ENCODE measurements at regions not wholly inside any gene's neighbourhood (a gene's known extent, or its start where the extent isn't known, plus 50 kb on each side); places are given as distances from the start of the nearest gene placed in this dataset.

- no peak overlapping the region for H3K4me2 ChIP-seq
- H2AFZ ChIP-seq: no peak overlapping the region
- no peak overlapping the region for H3K4me3 ChIP-seq
- no peaks in the 10 kb centered on the region for H3K27me3 ChIP-seq
- no peaks in the 10 kb centered on the region for H3K36me3 ChIP-seq (replicated peaks; ENCODE audit: insufficient read depth, low read depth)
- TF ChIP-seq EZH2 (IDR thresholded peaks at IDR 0.05; ENCODE audit: borderline replicate concordance) (no peak), EZH2phosphoT487 (IDR thresholded peaks at IDR 0.05; ENCODE audit: low read depth, severe bottlenecking, unreplicated experiment) (no peak)
- TF ChIP-seq, protein P1, sequence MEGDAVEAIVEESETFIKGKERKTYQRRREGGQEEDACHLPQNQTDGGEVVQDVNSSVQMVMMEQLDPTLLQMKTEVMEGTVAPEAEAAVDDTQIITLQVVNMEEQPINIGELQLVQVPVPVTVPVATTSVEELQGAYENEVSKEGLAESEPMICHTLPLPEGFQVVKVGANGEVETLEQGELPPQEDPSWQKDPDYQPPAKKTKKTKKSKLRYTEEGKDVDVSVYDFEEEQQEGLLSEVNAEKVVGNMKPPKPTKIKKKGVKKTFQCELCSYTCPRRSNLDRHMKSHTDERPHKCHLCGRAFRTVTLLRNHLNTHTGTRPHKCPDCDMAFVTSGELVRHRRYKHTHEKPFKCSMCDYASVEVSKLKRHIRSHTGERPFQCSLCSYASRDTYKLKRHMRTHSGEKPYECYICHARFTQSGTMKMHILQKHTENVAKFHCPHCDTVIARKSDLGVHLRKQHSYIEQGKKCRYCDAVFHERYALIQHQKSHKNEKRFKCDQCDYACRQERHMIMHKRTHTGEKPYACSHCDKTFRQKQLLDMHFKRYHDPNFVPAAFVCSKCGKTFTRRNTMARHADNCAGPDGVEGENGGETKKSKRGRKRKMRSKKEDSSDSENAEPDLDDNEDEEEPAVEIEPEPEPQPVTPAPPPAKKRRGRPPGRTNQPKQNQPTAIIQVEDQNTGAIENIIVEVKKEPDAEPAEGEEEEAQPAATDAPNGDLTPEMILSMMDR (IDR thresholded peaks at IDR 0.05; ENCODE audit: poor library complexity): no peak
- H3K9me2 ChIP-seq (replicated peaks; ENCODE audit: insufficient read depth): no peaks in the 10 kb centered on the region
- H3K9me3 ChIP-seq (ENCODE audit: low read depth): no peaks in the 10 kb centered on the region
- H3K4me1 ChIP-seq (ENCODE audit: insufficient read depth): no peaks in the 10 kb centered on the region
- H3K27ac ChIP-seq: no peak overlapping the region
- no peaks in the 10 kb centered on the region for H4K20me1 ChIP-seq (ENCODE audit: insufficient read depth, poor library complexity, severe bottlenecking)
- WGBS (ENCODE audit: low lambda C conversion rate, missing lambda C conversion rate): 79% methylated on average over 8 of the region's 8 CpGs
- no peak for DNase-seq (ENCODE audit: low spot score)
- H3K79me2 ChIP-seq: no peaks in the 10 kb centered on the region
These were observed 139.7 kb upstream of the TBX3 start for GRCh38 chr12:114823724-114824123.

DNA sequence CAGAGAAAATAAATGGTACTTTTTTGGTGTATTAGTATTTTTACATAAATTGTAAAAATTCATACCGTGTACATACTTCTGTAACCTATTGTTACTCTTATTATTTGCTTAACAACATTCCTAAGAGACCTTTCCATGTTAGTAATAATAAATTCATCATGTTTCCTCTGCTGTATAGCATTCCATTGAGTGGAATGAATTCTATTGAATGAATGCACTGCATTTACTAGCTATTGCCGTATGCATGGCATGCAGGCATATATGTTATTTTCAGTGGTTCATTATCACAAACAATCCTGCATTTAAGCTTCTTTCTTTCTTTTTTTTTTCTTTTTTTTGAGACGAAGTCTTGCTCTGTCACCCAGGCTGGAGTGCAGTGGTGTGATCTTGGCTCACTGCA is 137.6 kb upstream of the TBX3 start:
- Histone ChIP-seq H3K27ac (no peak overlapping the region), H3K4me2 (no peak overlapping the region), H3K9me2 (replicated peaks; ENCODE audit: insufficient read depth) (no peaks in the 10 kb centered on the region), H2AFZ (no peak overlapping the region), H4K20me1 (ENCODE audit: insufficient read depth, poor library complexity, severe bottlenecking) (no peaks in the 10 kb centered on the region), H3K27me3 (no peaks in the 10 kb centered on the region), H3K79me2 (no peaks in the 10 kb centered on the region), H3K36me3 (replicated peaks; ENCODE audit: insufficient read depth, low read depth) (no peaks in the 10 kb centered on the region), H3K9me3 (ENCODE audit: low read depth) (no peaks in the 10 kb centered on the region), H3K4me1 (ENCODE audit: insufficient read depth) (no peaks in the 10 kb centered on the region), H3K4me3 (no peak overlapping the region)
- no peak for DNase-seq (ENCODE audit: low spot score)
- WGBS (ENCODE audit: low lambda C conversion rate, missing lambda C conversion rate): 85% methylated on average over 3 of the region's 3 CpGs
- no peak for TF ChIP-seq EZH2 (IDR thresholded peaks at IDR 0.05; ENCODE audit: borderline replicate concordance)
- no peak for TF ChIP-seq EZH2phosphoT487 (IDR thresholded peaks at IDR 0.05; ENCODE audit: low read depth, severe bottlenecking, unreplicated experiment)
- TF ChIP-seq, protein P1 (IDR thresholded peaks at IDR 0.05; ENCODE audit: poor library complexity): no peak

DNA sequence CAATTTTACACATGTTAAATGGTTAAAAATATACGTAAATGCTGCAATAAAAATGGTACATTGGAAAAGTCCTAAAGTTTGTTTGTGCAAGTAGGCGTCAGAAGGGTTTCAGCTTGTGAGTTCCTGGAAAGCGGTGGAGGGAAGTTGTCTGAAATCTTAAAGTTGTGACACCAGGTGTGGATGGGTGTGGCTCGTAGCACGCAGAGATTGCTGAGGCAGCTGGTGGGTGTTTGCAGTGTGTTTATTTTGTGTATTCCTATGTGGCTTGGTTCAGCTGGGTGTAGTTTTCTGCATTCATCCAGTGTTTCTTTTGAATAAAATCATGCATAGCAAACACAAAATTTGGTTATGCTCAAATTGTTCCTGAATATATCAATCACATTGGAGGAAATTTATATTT is 136.8 kb upstream of the TBX3 start:
- WGBS (ENCODE audit: low lambda C conversion rate, missing lambda C conversion rate): 41% methylated on average over 5 of the region's 5 CpGs
- no peaks in the 10 kb centered on the region for H4K20me1 ChIP-seq (ENCODE audit: insufficient read depth, poor library complexity, severe bottlenecking)
- H3K4me2 ChIP-seq: no peak overlapping the region
- TF ChIP-seq EZH2 (IDR thresholded peaks at IDR 0.05; ENCODE audit: borderline replicate concordance) (no peak), EZH2phosphoT487 (IDR thresholded peaks at IDR 0.05; ENCODE audit: low read depth, severe bottlenecking, unreplicated experiment) (no peak)
- TF ChIP-seq, protein P1 (IDR thresholded peaks at IDR 0.05; ENCODE audit: poor library complexity): no peak
- H3K27me3 ChIP-seq: no peaks in the 10 kb centered on the region
- no peak overlapping the region for H3K27ac ChIP-seq
- no peaks in the 10 kb centered on the region for H3K4me1 ChIP-seq (ENCODE audit: insufficient read depth)
- H3K79me2 ChIP-seq: no peaks in the 10 kb centered on the region
- H3K9me3 ChIP-seq (ENCODE audit: low read depth): no peaks in the 10 kb centered on the region
- no peak overlapping the region for H3K4me3 ChIP-seq
- H2AFZ ChIP-seq: no peak overlapping the region
- H3K9me2 ChIP-seq (replicated peaks; ENCODE audit: insufficient read depth): no peaks in the 10 kb centered on the region
- H3K36me3 ChIP-seq (replicated peaks; ENCODE audit: insufficient read depth, low read depth): no peaks in the 10 kb centered on the region
- peak; percentile 52 for DNase-seq (ENCODE audit: low spot score)

Measured in hepatocyte (in vitro differentiated cells).